Activated T-helper 2 cell treated with anti-CD3 and anti-CD28 coated beads, Interferon-gamma antibody, Interleukin-2, Interleukin-4, amounts not matched to agents 10 μg/mL and 5 μg/mL and 100 μg/mL, durations not matched to agents 14 hours and 24 hours and 36 hours (primary cell): ENCODE measurements at regions not wholly inside any gene's neighbourhood (a gene's known extent, or its start where the extent isn't known, plus 50 kb on each side); places are given as distances from the start of the nearest gene placed in this dataset.

Experiments used
- DNase-seq: peaks from one replicate; pipeline ENCODE4 v3.0.0; 2021; ENCODE audit warnings: low spot score
- H3K27ac Mint-ChIP-seq: one replicate; pipeline ENCODE4 v1.8.0; 2021; ENCODE audit warnings: mixed read lengths
- H3K27me3 Mint-ChIP-seq: one replicate; pipeline ENCODE4 v1.8.0; 2021; ENCODE audit warnings: low read depth, mixed read lengths
- H3K36me3 Mint-ChIP-seq: one replicate; pipeline ENCODE4 v1.8.0; 2021; ENCODE audit warnings: low read depth, mixed read lengths
- H3K4me1 Mint-ChIP-seq: one replicate; pipeline ENCODE4 v1.8.0; 2021; ENCODE audit warnings: low read depth, mixed read lengths
- H3K4me3 Mint-ChIP-seq: one replicate; pipeline ENCODE4 v1.8.0; 2021; ENCODE audit warnings: low read depth, mild to moderate bottlenecking, moderate library complexity, mixed read lengths
- H3K9me3 Mint-ChIP-seq: one replicate; pipeline ENCODE4 v1.8.0; 2021; ENCODE audit warnings: mixed read lengths
- intact Hi-C: fragments of 100-400 bp; cut with micrococcal nuclease; formaldehyde crosslinking; loops from one replicate; pipeline ENCODE4 v1.15.1; 2023

- H3K27me3 Mint-ChIP-seq: no peaks in the 10 kb centered on the region
- H3K9me3 Mint-ChIP-seq: no peaks in the 10 kb centered on the region
- H3K4me1 Mint-ChIP-seq: peaks cover 41% of the 10 kb centered on the region
Observed at GRCh38 chr2:9765611-9766531, 77.4 kb upstream of the TAF1B start.

GRCh38 chr2:9767656-9768281, 75.5 kb upstream of the TAF1B start:
- no peaks in the 10 kb centered on the region for H3K27me3 Mint-ChIP-seq
- peaks cover 37% of the 10 kb centered on the region for H3K4me1 Mint-ChIP-seq
- no peak for DNase-seq
- no peak overlapping the region for H3K4me3 Mint-ChIP-seq
- H3K36me3 Mint-ChIP-seq: no peaks in the 10 kb centered on the region
- H3K27ac Mint-ChIP-seq: no peak overlapping the region
- intact Hi-C loops: no loop called here
- no peaks in the 10 kb centered on the region for H3K9me3 Mint-ChIP-seq

More at GRCh38 chr2:9765611-9766531, 77.4 kb upstream of the TAF1B start:
- no peak overlapping the region for H3K27ac Mint-ChIP-seq
- H3K4me3 Mint-ChIP-seq: no peak overlapping the region
- intact Hi-C loops: no loop called here
- no peak for DNase-seq
- H3K36me3 Mint-ChIP-seq: no peaks in the 10 kb centered on the region

GRCh38 chr2:9768388-9768787, 74.9 kb upstream of the TAF1B start:
- intact Hi-C loops: no loop called here
- DNase-seq: no peak
- H3K27me3 Mint-ChIP-seq: no peaks in the 10 kb centered on the region
- no peak overlapping the region for H3K4me3 Mint-ChIP-seq
- peaks cover 35% of the 10 kb centered on the region for H3K4me1 Mint-ChIP-seq
- H3K36me3 Mint-ChIP-seq: no peaks in the 10 kb centered on the region
- H3K9me3 Mint-ChIP-seq: no peaks in the 10 kb centered on the region
- H3K27ac Mint-ChIP-seq: no peak overlapping the region

- Mint-ChIP-seq H3K27ac (no peak overlapping the region), H3K4me3 (no peak overlapping the region), H3K36me3 (no peaks in the 10 kb centered on the region), H3K4me1 (peaks cover 25% of the 10 kb centered on the region), H3K27me3 (no peaks in the 10 kb centered on the region), H3K9me3 (no peaks in the 10 kb centered on the region)
- intact Hi-C loops: no loop called here
- no peak for DNase-seq
Observed at GRCh38 chr2:9769171-9770005, 73.9 kb upstream of the TAF1B start.

GRCh38 chr2:9770006-9770307, 73.3 kb upstream of the TAF1B start:
- Mint-ChIP-seq H3K27me3 (no peaks in the 10 kb centered on the region), H3K9me3 (no peaks in the 10 kb centered on the region), H3K36me3 (no peaks in the 10 kb centered on the region), H3K4me3 (no peak overlapping the region), H3K4me1 (peaks cover 19% of the 10 kb centered on the region), H3K27ac (no peak overlapping the region)
- no peak for DNase-seq
- intact Hi-C loops: no loop called here

GRCh38 chr2:9770308-9771100, 72.8 kb upstream of the TAF1B start:
- Mint-ChIP-seq H3K9me3 (no peaks in the 10 kb centered on the region), H3K36me3 (no peaks in the 10 kb centered on the region), H3K4me3 (no peak overlapping the region), H3K27ac (no peak overlapping the region), H3K4me1 (peaks cover 17% of the 10 kb centered on the region), H3K27me3 (no peaks in the 10 kb centered on the region)
- DNase-seq: peak; percentile 37
- intact Hi-C loops: no loop called here

GRCh38 chr2:9771101-9771449, 72.2 kb upstream of the TAF1B start:
- H3K9me3 Mint-ChIP-seq: no peaks in the 10 kb centered on the region
- intact Hi-C loops: no loop called here
- no peaks in the 10 kb centered on the region for H3K27me3 Mint-ChIP-seq
- peaks cover 17% of the 10 kb centered on the region for H3K4me1 Mint-ChIP-seq
- H3K4me3 Mint-ChIP-seq: no peak overlapping the region
- no peaks in the 10 kb centered on the region for H3K36me3 Mint-ChIP-seq
- DNase-seq: no peak
- H3K27ac Mint-ChIP-seq: no peak overlapping the region

- no peak overlapping the region for H3K4me3 Mint-ChIP-seq
- no peak overlapping the region for H3K27ac Mint-ChIP-seq
- no peaks in the 10 kb centered on the region for H3K36me3 Mint-ChIP-seq
- H3K4me1 Mint-ChIP-seq: peaks cover 15% of the 10 kb centered on the region
- DNase-seq: no peak
- no peaks in the 10 kb centered on the region for H3K27me3 Mint-ChIP-seq
- intact Hi-C loops: no loop called here
- no peaks in the 10 kb centered on the region for H3K9me3 Mint-ChIP-seq
Observed at GRCh38 chr2:9771481-9772017, 71.7 kb upstream of the TAF1B start.

- DNase-seq: no peak
- Mint-ChIP-seq H3K4me3 (no peak overlapping the region), H3K36me3 (no peaks in the 10 kb centered on the region), H3K4me1 (peaks cover 12% of the 10 kb centered on the region), H3K27ac (no peak overlapping the region), H3K9me3 (no peaks in the 10 kb centered on the region), H3K27me3 (no peaks in the 10 kb centered on the region)
- intact Hi-C loops: no loop called here
Observed at GRCh38 chr2:9772035-9772998, 71.0 kb upstream of the TAF1B start.

GRCh38 chr2:9772999-9773902, 70.0 kb upstream of the TAF1B start:
- intact Hi-C loops: no loop called here

GRCh38 chr2:9773903-9774239, 69.4 kb upstream of the TAF1B start:
- Mint-ChIP-seq H3K36me3 (no peaks in the 10 kb centered on the region), H3K4me3 (no peak overlapping the region), H3K27me3 (no peaks in the 10 kb centered on the region), H3K27ac (no peak overlapping the region), H3K4me1 (peaks cover 22% of the 10 kb centered on the region), H3K9me3 (no peaks in the 10 kb centered on the region)
- intact Hi-C loops: no loop called here
- no peak for DNase-seq

More at GRCh38 chr2:9772999-9773902, 70.0 kb upstream of the TAF1B start:
- H3K9me3 Mint-ChIP-seq: no peaks in the 10 kb centered on the region
- no peak for DNase-seq
- no peaks in the 10 kb centered on the region for H3K36me3 Mint-ChIP-seq
- H3K4me1 Mint-ChIP-seq: peaks cover 16% of the 10 kb centered on the region
- H3K4me3 Mint-ChIP-seq: no peak overlapping the region
- no peaks in the 10 kb centered on the region for H3K27me3 Mint-ChIP-seq
- H3K27ac Mint-ChIP-seq: no peak overlapping the region
